BE2C (cell line): ENCODE measurements at regions not wholly inside any gene's neighbourhood (a gene's known extent, or its start where the extent isn't known, plus 50 kb on each side); places are given as distances from the start of the nearest gene placed in this dataset.

Experiments used
- DNase-seq: peaks from one replicate; pipeline ENCODE4 v3.0.0-alpha.2; 2020
- H3K27me3 ChIP-seq: fragments of 250-450 bp; sonication (Bioruptor Pico); 2 replicates; pipeline ENCODE4 v1.5.1; 2020; ENCODE audit warnings: mild to moderate bottlenecking
- H3K36me3 ChIP-seq: fragments of 250-450 bp; sonication (Bioruptor Pico); 2 replicates; pipeline ENCODE4 v1.5.1; 2020; ENCODE audit warnings: mild to moderate bottlenecking
- H3K4me1 ChIP-seq: fragments of 250-450 bp; sonication (Bioruptor Pico); 2 replicates; pipeline ENCODE4 v1.5.1; 2020
- H3K4me3 ChIP-seq: 2 replicates; pipeline ENCODE4 v1.5.1; 2011; ENCODE audit warnings: low read depth, low read length
- H3K9me3 ChIP-seq: fragments of 250-450 bp; sonication (Bioruptor Pico); 2 replicates; pipeline ENCODE4 v1.5.1; 2020
- CTCF ChIP-seq: IDR thresholded peaks from 2 replicates; pipeline ENCODE4 v1.5.1; 2012; ENCODE audit warnings: mild to moderate bottlenecking, low read depth, low read length

GRCh38 chr20:23242104-23242503, 108.5 kb upstream of the NXT1 start:
- Histone ChIP-seq H3K36me3 (no peaks in the 10 kb centered on the region), H3K27me3 (no peaks in the 10 kb centered on the region), H3K4me1 (no peaks in the 10 kb centered on the region), H3K4me3 (no peak overlapping the region), H3K9me3 (no peaks in the 10 kb centered on the region; the same call in none of the 2 replicates)
- no peak for DNase-seq
- TF ChIP-seq CTCF: no peak

DNA sequence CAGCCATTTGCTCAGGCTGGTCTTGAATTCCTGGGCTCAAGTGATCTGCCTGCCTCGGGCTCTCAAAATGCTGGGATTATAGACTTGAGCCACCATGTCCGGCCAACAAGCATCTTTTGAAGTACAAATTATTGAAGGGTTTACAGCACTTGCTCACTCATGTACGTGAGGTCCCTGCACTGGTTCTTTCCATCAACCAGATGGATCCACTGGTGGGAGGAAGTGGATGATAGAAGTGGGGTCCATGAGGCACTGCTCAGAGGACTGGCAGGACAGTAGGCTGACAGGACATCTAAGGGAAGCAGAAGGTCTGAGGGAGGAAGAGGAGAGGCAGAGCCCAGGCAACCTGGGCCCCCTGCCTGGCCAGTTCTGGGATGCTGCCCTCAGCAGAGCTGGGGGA, 109.2 kb upstream of the NXT1 start:
- H3K4me1 ChIP-seq: no peaks in the 10 kb centered on the region
- no peak for DNase-seq
- no peaks in the 10 kb centered on the region for H3K36me3 ChIP-seq
- no peaks in the 10 kb centered on the region for H3K27me3 ChIP-seq
- no peak for TF ChIP-seq CTCF
- no peak overlapping the region for H3K4me3 ChIP-seq
- H3K9me3 ChIP-seq: no peaks in the 10 kb centered on the region; the same call in none of the 2 replicates

GRCh38 chr20:23240519-23240918, 110.1 kb upstream of the NXT1 start:
- Histone ChIP-seq H3K9me3 (no peaks in the 10 kb centered on the region; the same call in none of the 2 replicates), H3K36me3 (no peaks in the 10 kb centered on the region), H3K4me1 (no peaks in the 10 kb centered on the region), H3K4me3 (no peak overlapping the region), H3K27me3 (no peaks in the 10 kb centered on the region)
- DNase-seq: no peak
- TF ChIP-seq CTCF: no peak

GRCh38 chr20:23237201-23237600, 113.4 kb upstream of the NXT1 start:
- no peaks in the 10 kb centered on the region; the same call in 1 of the 2 replicates for H3K9me3 ChIP-seq
- no peaks in the 10 kb centered on the region for H3K4me1 ChIP-seq
- H3K27me3 ChIP-seq: no peaks in the 10 kb centered on the region
- DNase-seq: no peak
- H3K4me3 ChIP-seq: no peak overlapping the region
- H3K36me3 ChIP-seq: no peaks in the 10 kb centered on the region
- TF ChIP-seq CTCF: no peak

- no peaks in the 10 kb centered on the region for H3K27me3 ChIP-seq
- no peak overlapping the region for H3K4me3 ChIP-seq
- H3K9me3 ChIP-seq: no peaks in the 10 kb centered on the region
- no peaks in the 10 kb centered on the region for H3K4me1 ChIP-seq
- no peaks in the 10 kb centered on the region for H3K36me3 ChIP-seq
- TF ChIP-seq CTCF: peak; percentile 78
- peak; percentile 39 for DNase-seq
These were observed 115.2 kb upstream of the NXT1 start for GRCh38 chr20:23235173-23236027.

GRCh38 chr20:23234311-23235078, 116.1 kb upstream of the NXT1 start:
- Histone ChIP-seq H3K9me3 (no peaks in the 10 kb centered on the region), H3K4me3 (no peak overlapping the region), H3K4me1 (no peaks in the 10 kb centered on the region), H3K27me3 (no peaks in the 10 kb centered on the region), H3K36me3 (no peaks in the 10 kb centered on the region)
- no peak for DNase-seq
- TF ChIP-seq CTCF: no peak
